Stimulated activated naive CD4-positive, alpha-beta T cell (primary cell): ENCODE measurements at regions not wholly inside any gene's neighbourhood (a gene's known extent, or its start where the extent isn't known, plus 50 kb on each side); places are given as distances from the start of the nearest gene placed in this dataset.

Source experiments
- DNase-seq, 6 experiments: peaks; one replicate each; lab custom pipeline; 2025; lab: John Stamatoyannopoulos, UW

- no peak for DNase-seq
Observed at GRCh38 chr4:123278755-123279154, 117.8 kb upstream of the SPRY1 start.

GRCh38 chr4:123283371-123283895, 113.2 kb upstream of the SPRY1 start:
- no peak for DNase-seq

- DNase-seq, result no peak
Observed at GRCh38 chr4:123284168-123284567, 112.4 kb upstream of the SPRY1 start.

- DNase-seq, result no peak
Observed at GRCh38 chr4:123286903-123287466, 109.6 kb upstream of the SPRY1 start.

- no peak for DNase-seq
Observed at GRCh38 chr4:123288309-123289025, 108.1 kb upstream of the SPRY1 start.

- DNase-seq, result no peak
Observed at GRCh38 chr4:123291329-123291728, 105.3 kb upstream of the SPRY1 start.

- no peak for DNase-seq
Observed at GRCh38 chr4:123297836-123298235, 98.8 kb upstream of the SPRY1 start.

GRCh38 chr4:123298261-123298660, 98.3 kb upstream of the SPRY1 start:
- DNase-seq, result no peak

GRCh38 chr4:123298801-123299200, 97.8 kb upstream of the SPRY1 start:
- DNase-seq, result no peak

- no peak for DNase-seq
Observed at GRCh38 chr4:123299212-123299691, 97.3 kb upstream of the SPRY1 start.

- no peak for DNase-seq
Observed at GRCh38 chr4:123300222-123301039, 96.2 kb upstream of the SPRY1 start.

- no peak for DNase-seq
Observed at GRCh38 chr4:123301923-123302322, 94.7 kb upstream of the SPRY1 start.

- DNase-seq, result no peak
Observed at GRCh38 chr4:123304151-123304964, 92.2 kb upstream of the SPRY1 start.

GRCh38 chr4:123305736-123306135, 90.9 kb upstream of the SPRY1 start:
- DNase-seq, result no peak

- no peak for DNase-seq
Observed at GRCh38 chr4:123306769-123307168, 89.8 kb upstream of the SPRY1 start.

- DNase-seq, result no peak
Observed at GRCh38 chr4:123308667-123309066, 87.9 kb upstream of the SPRY1 start.

- DNase-seq, result no peak
Observed at GRCh38 chr4:123312116-123312515, 84.5 kb upstream of the SPRY1 start.

- DNase-seq, result no peak
Observed at GRCh38 chr4:123312951-123313592, 83.5 kb upstream of the SPRY1 start.

GRCh38 chr4:123315617-123316016, 81.0 kb upstream of the SPRY1 start:
- DNase-seq, result no peak

GRCh38 chr4:123317211-123317610, 79.4 kb upstream of the SPRY1 start:
- DNase-seq, result no peak

- no peak for DNase-seq
Observed at GRCh38 chr4:123319639-123320038, 77.0 kb upstream of the SPRY1 start.
